ENCODE measurements at regions not wholly inside any gene's neighbourhood (a gene's known extent, or its start where the extent isn't known, plus 50 kb on each side); places are given as distances from the start of the nearest gene placed in this dataset.

DNA sequence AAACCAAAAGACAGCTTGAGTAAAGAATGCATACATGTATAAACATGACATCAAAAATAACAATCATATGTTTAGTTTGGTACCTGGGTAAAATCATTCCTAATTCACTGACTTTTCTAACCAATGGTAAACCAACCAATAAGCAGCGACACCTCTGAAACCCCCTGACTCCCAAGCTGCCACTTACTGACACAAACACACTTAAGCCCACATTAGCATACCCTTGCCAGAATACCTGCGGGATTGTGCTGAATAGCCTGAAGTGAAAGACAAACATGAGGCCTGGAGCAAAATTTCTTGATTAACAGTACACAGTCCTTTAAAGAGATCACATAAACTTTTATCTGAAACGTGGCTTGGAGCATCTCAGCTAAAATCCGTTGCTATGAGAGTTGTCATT lies 902.9 kb downstream of the TMEM182 start:
- 26 to 39% (median 31%) methylated on average over 4 of the region's 4 CpGs for WGBS, 5 donors
- intact Hi-C loops (cut with DNase I; ENCODE audit: low total_unique reads) = no loop called here
- no peaks in the 10 kb centered on the region for H3K4me1 ChIP-seq
- DNase-seq = no peak
- no peaks in the 10 kb centered on the region for H3K27me3 ChIP-seq
- H3K27ac ChIP-seq = no peak overlapping the region
- no peaks in the 10 kb centered on the region for H3K36me3 ChIP-seq
- TF ChIP-seq, protein P1, sequence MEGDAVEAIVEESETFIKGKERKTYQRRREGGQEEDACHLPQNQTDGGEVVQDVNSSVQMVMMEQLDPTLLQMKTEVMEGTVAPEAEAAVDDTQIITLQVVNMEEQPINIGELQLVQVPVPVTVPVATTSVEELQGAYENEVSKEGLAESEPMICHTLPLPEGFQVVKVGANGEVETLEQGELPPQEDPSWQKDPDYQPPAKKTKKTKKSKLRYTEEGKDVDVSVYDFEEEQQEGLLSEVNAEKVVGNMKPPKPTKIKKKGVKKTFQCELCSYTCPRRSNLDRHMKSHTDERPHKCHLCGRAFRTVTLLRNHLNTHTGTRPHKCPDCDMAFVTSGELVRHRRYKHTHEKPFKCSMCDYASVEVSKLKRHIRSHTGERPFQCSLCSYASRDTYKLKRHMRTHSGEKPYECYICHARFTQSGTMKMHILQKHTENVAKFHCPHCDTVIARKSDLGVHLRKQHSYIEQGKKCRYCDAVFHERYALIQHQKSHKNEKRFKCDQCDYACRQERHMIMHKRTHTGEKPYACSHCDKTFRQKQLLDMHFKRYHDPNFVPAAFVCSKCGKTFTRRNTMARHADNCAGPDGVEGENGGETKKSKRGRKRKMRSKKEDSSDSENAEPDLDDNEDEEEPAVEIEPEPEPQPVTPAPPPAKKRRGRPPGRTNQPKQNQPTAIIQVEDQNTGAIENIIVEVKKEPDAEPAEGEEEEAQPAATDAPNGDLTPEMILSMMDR (IDR thresholded peaks at IDR 0.05) = no peak
- TF ChIP-seq EP300 (IDR thresholded peaks at IDR 0.05) (no peak), POLR2A (IDR thresholded peaks at IDR 0.05) (no peak), POLR2AphosphoS5 (IDR thresholded peaks at IDR 0.05) (no peak)
- H3K4me3 ChIP-seq = no peak overlapping the region
- no peaks in the 10 kb centered on the region for H3K9me3 ChIP-seq

DNA sequence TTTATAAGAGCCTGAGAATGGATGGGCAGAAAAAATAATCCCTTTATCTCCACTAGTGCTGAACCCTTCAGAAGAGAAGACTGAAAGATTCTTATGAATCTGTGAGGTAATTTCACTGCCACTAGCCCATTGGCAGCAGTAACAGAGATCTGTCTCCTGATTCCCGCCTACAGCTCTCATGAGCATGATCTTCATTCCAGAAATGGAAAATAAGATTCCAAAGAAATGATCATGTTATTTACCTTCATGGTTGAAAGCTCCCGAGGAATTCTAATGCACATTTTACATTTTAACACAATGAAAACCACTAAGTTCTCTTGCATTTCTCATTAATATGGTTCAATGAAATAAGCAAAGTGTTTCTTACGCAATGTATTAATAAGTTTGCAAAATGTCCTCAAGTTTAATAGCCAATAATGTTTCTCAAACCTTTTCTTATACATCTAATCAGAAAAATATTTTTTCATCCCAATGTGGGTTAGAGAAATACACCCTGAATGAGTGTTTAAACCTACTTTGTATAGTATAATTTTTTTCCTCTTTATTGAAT lies 905.6 kb downstream of the TMEM182 start:
- Histone ChIP-seq H3K36me3 (no peaks in the 10 kb centered on the region), H3K27me3 (no peaks in the 10 kb centered on the region), H3K4me3 (no peak overlapping the region), H3K4me1 (no peaks in the 10 kb centered on the region), H3K9me3 (peaks cover 0 to 5% (median 0%) of the 10 kb centered on the region in 4 donors), H3K27ac (no peak overlapping the region)
- intact Hi-C loops (cut with DNase I; ENCODE audit: low total_unique reads) = no loop called here
- WGBS, 5 donors = 74 to 92% (median 84%) methylated on average over 3 of the region's 3 CpGs
- TF ChIP-seq EP300 (IDR thresholded peaks at IDR 0.05) (no peak), POLR2AphosphoS5 (IDR thresholded peaks at IDR 0.05) (no peak), POLR2A (IDR thresholded peaks at IDR 0.05) (no peak)
- TF ChIP-seq, protein P1 (IDR thresholded peaks at IDR 0.05) = no peak
- DNase-seq = no peak

DNA sequence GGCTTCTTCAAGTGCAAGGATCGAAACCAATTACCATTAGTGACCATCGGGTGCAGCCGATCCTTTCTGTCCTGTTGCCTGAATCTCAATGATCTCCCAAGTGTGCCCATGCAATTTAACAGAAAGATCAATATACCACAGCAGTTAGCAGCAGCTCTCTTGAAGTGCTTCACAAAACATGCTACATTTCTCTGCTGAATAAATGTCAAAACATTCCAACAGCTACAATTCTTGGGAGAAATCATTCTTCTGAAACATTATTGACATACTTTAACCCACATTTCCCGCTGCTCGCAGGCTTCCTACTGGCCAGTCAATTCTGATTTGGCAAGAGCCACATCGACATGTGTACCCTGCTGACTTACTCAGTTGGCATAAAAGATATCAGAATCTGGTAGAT lies 907.7 kb downstream of the TMEM182 start:
- 76 to 91% (median 84%) methylated on average over 6 of the region's 6 CpGs for WGBS, 5 donors
- no peak for TF ChIP-seq EP300 (IDR thresholded peaks at IDR 0.05)
- TF ChIP-seq, protein P1 (IDR thresholded peaks at IDR 0.05) = no peak
- no peak for TF ChIP-seq POLR2AphosphoS5 (IDR thresholded peaks at IDR 0.05)
- Histone ChIP-seq H3K9me3 (peaks cover 0 to 5% (median 0%) of the 10 kb centered on the region in 4 donors), H3K27me3 (no peaks in the 10 kb centered on the region), H3K36me3 (no peaks in the 10 kb centered on the region), H3K4me1 (no peaks in the 10 kb centered on the region), H3K4me3 (no peak overlapping the region), H3K27ac (no peak overlapping the region)
- intact Hi-C loops (cut with DNase I; ENCODE audit: low total_unique reads) = no loop called here
- no peak for DNase-seq

Small RNA genes lying in the stretch of these regions (small RNA-seq; reads per million reads assigned to genes)
- gene AC010881.1 (0 reads per million in 4 donors), gene AC018880.2 (0 reads per million in 4 donors)
